HG03439 (cell line): ENCODE measurements at regions not wholly inside any gene's neighbourhood (a gene's known extent, or its start where the extent isn't known, plus 50 kb on each side); places are given as distances from the start of the nearest gene placed in this dataset.
"Not testable (repeated sequence)": the region's sequence is repeated elsewhere in the genome, so short reads cannot be mapped to it uniquely, and the experiment has no call there.

Experiments
- ATAC-seq: cut with Tn5 transposase; IDR thresholded peaks from one replicate; pipeline ENCODE4 v1.9.1; 2021; ENCODE audit warnings: mild to moderate bottlenecking, moderate library complexity; ENCODE audit not compliant: unreplicated experiment

- ATAC-seq = no peak
These were observed 193.8 kb upstream of the AJAP1 start for GRCh38 chr1:4460651-4461050.

DNA sequence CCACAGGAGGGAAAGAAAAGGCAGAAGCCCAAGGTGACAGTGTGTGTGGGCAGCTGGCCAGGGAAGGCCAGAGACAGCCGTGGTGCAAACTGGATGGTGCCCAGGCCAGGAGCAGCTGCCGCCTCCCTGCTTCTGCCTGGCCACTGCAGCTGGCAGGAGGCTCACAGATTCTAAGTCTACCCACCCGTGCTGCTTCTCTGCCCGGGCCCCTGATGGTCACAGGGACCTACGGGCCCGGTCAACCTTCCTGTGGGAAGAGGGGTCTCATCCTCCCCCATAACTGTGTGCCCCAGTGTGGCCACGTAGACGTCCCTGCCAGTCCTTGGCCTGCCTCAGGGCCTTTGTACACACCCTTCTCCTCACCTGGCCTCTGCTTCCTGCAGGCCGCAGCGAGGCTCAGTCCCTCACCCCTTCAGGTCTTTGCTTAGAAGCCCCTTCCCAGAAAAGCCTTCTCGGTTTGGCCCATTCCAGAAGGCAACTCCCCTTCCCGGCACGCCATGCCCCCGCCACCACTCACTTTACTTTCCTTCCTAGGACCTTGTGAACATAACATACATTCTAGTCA lies 192.6 kb upstream of the AJAP1 start:
- no peak for ATAC-seq

DNA sequence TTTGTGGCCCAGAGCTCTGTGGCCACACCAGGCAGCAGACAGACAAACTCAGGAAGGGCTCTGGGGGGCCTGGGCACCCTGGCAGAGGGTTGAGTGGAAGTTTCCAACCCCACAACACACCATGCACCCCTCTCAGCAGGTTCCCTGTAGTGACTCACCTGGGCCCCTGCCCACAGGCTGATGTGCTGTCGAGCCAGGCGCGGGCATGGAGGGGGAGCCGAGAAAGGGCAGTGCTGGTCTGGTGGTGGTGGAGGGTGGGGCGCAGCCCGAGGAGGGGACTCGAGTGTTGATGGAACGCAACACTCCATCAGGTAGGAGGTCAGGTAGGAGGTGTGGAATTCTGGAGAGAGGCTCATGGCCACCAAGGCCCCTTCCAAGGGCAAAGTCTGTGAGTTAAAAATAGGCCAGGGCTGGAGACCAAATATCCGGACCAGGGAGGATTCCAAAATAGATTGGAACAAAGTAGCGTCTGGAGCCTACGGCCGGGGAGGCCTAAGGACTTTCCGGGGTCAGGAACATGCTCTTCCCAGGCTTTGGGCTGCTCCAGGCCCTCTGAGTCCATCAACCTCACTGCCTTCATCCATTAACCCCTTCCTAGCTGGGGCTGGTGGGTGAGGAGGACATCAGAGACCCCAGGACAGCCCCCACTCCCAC lies 191.5 kb upstream of the AJAP1 start:
- no peak for ATAC-seq

DNA sequence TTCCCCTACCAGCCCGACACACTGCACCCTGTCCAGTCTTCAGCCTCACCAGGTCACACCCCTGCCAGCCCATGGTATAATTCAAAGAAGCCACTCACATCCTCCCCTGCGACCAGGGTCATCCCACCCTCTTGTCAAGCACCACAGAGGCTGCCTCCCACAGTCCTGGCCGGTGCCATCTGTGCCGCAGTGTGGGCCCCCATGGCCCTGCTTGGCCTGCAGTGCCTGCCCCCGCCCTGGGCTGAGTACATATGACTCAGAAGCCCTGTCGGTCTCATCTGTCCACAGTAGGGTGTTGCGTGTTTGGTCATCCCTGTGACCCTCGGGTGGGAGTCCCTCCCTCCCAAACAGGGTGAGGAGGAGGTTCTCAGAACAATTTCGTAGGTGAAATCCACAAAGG lies 190.8 kb upstream of the AJAP1 start:
- ATAC-seq = no peak

DNA sequence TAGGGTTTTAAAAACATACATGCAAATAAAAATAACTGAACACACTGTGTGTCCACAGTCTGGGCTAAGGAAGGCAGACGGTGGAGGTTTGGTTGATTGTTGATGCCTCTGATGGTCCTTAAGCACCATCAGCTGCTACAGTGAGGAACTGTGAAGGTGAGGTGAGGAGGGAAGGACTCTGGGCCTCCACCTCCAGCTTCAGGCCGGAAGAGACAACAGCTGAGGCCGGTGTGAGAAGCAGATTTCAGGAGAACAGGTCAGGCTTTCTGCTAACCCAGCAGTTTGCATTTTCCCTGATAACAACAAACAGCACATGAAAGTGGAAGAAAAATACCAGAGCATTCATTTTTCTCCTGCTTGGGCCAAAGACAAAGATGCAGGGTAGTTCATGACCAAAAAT lies 189.9 kb upstream of the AJAP1 start:
- ATAC-seq = no peak

DNA sequence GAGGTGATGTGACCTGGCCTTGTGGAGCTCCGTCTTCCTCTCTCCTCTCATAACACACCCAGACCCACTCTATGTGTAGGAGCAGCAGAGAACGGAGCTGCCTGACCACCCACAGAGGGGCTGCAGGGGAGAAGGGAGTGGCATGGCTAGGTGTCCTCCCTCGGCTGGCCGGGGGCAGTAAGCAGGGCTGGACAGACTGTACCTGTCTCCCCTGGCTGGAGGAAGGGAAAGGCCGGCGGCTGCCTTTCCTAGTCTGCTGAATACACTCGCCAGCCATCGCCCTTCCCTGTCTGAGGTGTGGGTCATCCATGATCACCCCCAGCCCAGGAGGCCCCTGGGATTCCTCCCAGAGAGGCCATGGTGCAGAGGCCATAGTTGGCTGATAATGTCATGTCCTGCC lies 187.2 kb upstream of the AJAP1 start:
- no peak for ATAC-seq

DNA sequence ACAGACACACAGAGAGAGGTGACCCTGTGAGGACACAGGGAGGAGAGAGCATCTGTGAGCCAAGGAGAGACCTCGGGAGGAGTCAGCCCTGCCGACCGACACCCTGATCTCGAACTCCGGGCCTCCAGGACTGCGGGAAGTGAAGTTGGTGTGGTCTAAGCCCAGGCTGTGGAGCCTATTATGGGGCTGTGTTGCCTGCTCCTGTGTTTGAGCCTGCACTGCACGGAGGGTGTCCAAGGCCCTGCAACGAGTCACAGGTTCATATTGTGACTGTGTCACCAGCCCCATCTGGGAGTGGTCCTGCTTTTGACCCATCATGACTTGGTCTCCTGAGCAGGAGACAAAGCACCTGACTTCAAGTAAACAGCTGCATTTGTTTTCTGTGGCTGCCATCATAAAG lies 186.0 kb upstream of the AJAP1 start:
- no peak for ATAC-seq

GRCh38 chr1:4468804-4469514 lies 185.4 kb upstream of the AJAP1 start:
- no peak for ATAC-seq

DNA sequence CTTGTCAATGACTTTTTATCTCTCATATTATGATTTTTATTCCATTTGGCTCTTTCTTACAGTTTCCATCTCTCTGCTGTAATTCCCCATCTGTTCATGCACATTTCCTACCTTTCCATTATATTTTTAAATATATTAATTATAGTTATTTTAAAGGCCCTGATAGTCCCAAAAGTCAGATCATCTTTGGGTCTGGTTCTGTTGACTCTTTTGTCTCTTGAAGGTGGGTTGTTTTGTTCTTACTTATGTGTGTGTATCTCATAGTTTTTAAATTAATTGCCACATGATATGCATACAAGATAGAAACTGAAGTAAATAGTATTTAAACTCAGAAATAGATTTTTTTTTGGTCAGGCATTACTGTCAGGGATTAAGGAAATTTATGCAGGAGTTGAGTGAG lies 178.0 kb upstream of the AJAP1 start:
- ATAC-seq = no peak

DNA sequence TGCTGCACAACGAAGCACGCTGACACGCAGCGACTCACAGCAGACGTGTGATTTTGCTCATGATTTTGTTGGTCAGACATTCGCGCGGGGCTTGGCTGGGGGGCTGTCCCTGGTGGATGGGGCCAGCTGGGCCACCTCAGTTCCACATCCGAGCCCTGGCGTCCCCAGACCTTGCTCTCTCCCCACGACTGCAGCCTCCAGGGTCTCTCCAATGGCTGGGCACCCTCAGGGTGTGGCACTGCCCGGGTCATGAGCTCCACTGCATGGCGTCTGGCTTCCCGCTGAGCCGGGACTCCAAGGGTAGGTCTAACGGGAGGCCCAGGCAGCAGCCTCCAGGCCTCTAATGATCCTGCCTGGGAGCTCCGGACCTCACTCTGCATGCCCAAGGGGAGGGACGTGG lies 173.0 kb upstream of the AJAP1 start:
- ATAC-seq = no peak

DNA sequence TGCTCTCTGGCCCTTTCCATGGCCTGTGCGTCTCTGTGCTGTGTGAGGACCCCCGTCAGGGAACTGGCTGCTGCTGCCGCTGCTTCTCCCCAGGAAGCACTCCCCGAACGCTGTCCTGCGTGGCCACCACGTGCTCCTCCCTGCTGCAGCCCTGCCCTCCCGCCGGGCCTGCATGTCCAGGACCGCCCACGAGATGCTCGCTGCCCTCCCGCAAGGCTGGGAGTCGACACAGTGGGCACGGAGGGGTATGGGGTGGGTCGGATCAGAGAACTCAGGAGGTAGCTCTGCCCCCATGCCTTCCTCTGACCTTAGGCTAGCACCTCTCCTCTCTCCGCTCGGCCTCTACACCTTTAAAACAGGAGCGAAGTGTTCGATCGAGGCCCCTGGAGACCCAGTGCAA lies 171.9 kb upstream of the AJAP1 start:
- no peak for ATAC-seq

DNA sequence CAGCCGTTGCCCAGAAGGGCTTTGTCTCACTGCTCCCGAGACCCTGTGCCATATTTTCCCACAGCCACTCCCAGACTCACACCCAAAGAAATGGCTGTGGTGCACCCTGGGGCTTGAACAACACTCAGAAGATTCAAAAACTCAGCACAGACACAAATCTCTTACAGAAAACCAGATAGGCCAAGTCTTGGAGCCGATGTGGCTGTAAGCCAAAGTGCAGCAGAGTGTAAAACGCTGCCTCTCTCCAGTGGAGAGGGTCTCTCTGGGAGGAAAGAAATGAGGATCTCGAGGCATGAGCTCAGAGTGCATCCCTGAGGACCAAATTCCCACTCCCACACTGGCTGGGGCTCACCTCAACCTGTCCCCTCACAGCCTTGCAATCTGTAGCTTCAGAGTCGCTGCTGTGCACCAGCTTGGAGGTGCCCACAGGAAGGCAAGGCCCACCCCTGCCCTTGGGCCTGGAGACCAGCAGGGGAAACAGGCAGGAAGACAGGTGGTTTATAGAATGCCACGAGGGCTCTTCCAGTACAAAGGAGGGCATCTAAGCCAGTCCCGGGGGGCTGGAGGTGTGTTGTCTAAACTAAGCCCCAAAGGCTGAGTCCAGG lies 171.3 kb upstream of the AJAP1 start:
- ATAC-seq = no peak

GRCh38 chr1:4485398-4485797 lies 169.0 kb upstream of the AJAP1 start:
- ATAC-seq = no peak

- ATAC-seq = no peak
These were observed 168.5 kb upstream of the AJAP1 start for GRCh38 chr1:4485878-4486277.

- ATAC-seq = no peak
These were observed 167.8 kb upstream of the AJAP1 start for GRCh38 chr1:4486408-4487120.

GRCh38 chr1:4488018-4488417 lies 166.4 kb upstream of the AJAP1 start:
- ATAC-seq = no peak

DNA sequence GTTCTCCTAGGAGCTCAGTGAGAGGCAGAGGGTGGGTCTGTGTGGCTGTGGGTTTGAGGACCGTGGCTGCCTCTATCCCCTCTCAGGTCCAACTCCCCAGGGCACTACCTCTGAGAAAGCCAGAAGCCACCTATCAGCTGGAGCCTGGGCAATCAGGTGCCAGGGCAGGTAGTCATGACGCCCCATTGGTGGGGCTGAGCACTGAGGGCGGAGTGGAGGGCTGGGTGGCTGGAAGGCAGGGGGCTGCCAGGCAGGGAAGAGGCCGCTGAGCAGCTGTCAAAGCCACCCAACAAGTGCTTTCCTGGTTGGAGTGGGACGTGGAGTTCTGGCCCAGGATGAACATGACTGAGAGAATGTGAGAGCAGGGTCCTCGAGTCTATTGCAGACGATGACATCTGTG lies 164.9 kb upstream of the AJAP1 start:
- ATAC-seq = no peak

GRCh38 chr1:4489992-4490391 lies 164.4 kb upstream of the AJAP1 start:
- not testable (repeated sequence) for ATAC-seq

GRCh38 chr1:4494027-4494426 lies 160.4 kb upstream of the AJAP1 start:
- ATAC-seq = no peak

GRCh38 chr1:4494558-4494957 lies 159.9 kb upstream of the AJAP1 start:
- ATAC-seq = no peak

DNA sequence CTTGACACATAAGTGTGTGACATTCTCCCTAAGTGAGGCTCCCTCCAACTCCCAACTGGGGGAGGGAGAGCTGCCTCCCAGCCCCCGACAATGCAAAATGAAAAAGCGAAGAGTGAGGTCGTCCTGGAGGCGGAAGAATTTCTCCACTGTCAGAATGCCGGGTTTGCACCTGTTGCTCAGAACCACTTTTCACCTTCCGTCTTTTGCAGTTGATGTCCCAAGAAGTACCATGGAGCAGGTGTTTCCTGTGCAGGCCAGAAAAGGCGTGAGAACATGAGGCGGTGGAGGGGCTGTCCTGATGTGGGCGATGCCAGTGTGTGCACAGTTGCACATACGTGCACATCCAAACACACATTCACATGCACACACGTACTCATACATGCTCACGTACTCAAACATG lies 158.6 kb upstream of the AJAP1 start:
- ATAC-seq = no peak

GRCh38 chr1:4500441-4500840 lies 154.0 kb upstream of the AJAP1 start:
- ATAC-seq = no peak
